ENCODE measurements at regions not wholly inside any gene's neighbourhood (a gene's known extent, or its start where the extent isn't known, plus 50 kb on each side); places are given as distances from the start of the nearest gene placed in this dataset.

DNA sequence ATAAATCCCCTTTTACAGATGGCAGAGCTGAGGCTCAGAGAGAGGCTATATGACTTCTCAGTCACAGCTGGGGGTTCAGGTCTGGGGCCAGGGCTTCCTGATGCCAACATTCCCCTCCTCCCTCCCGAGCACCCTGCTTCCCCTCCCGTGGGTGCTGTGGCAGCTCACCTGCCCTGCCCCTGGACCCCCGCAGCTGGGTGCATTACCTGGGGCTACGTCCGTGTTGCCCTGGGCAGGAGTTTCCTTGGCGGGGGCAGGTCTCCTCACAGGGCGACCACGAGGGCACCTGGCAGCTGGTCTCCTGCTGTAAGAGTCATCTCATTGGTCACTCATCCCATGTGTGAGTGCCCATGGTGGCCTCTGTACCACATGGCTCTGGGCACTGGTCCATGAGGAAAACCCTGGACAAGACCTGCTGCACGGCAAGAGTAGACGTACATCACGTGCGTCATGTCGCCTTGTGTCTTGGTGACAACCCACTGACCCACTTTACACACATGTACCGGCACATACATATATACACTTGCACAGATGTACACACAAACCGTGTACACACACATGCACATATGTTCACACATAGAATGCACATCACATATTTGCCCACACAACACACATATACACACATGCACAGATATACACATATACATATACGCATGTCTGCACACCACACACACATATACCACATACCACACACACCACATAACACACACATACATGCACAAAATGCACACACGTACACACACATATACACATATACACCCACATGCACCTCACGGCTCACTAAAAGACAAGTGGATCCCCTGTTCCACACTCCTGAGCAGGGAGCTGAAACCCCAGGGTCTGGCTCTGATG is 134.0 kb downstream of the FOXL1 start:
- TF ChIP-seq FOXP2 (optimal IDR thresholded peaks at IDR 0.05; ENCODE audit: borderline replicate concordance, extremely low read depth, extremely low read length, insufficient read depth) (no peak), SIN3A (IDR thresholded peaks at IDR 0.05; ENCODE audit: borderline replicate concordance, insufficient read depth, low read length) (no peak), TAF1 (IDR thresholded peaks at IDR 0.05; ENCODE audit: borderline replicate concordance, insufficient read depth, low read length) (no peak), POLR2AphosphoS5 (IDR thresholded peaks at IDR 0.05; ENCODE audit: low read depth, low read length) (no peak)
- TF ChIP-seq, protein P1, sequence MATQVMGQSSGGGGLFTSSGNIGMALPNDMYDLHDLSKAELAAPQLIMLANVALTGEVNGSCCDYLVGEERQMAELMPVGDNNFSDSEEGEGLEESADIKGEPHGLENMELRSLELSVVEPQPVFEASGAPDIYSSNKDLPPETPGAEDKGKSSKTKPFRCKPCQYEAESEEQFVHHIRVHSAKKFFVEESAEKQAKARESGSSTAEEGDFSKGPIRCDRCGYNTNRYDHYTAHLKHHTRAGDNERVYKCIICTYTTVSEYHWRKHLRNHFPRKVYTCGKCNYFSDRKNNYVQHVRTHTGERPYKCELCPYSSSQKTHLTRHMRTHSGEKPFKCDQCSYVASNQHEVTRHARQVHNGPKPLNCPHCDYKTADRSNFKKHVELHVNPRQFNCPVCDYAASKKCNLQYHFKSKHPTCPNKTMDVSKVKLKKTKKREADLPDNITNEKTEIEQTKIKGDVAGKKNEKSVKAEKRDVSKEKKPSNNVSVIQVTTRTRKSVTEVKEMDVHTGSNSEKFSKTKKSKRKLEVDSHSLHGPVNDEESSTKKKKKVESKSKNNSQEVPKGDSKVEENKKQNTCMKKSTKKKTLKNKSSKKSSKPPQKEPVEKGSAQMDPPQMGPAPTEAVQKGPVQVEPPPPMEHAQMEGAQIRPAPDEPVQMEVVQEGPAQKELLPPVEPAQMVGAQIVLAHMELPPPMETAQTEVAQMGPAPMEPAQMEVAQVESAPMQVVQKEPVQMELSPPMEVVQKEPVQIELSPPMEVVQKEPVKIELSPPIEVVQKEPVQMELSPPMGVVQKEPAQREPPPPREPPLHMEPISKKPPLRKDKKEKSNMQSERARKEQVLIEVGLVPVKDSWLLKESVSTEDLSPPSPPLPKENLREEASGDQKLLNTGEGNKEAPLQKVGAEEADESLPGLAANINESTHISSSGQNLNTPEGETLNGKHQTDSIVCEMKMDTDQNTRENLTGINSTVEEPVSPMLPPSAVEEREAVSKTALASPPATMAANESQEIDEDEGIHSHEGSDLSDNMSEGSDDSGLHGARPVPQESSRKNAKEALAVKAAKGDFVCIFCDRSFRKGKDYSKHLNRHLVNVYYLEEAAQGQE (IDR thresholded peaks at IDR 0.05; ENCODE audit: insufficient read depth in 1 of 2, low read depth in 2 of 2, low read length in 2 of 2) = no peak

GRCh38 chr16:86713021-86713631 is 134.8 kb downstream of the FOXL1 start:
- TF ChIP-seq FOXP2 (optimal IDR thresholded peaks at IDR 0.05; ENCODE audit: borderline replicate concordance, extremely low read depth, extremely low read length, insufficient read depth) (no peak), POLR2AphosphoS5 (IDR thresholded peaks at IDR 0.05; ENCODE audit: low read depth, low read length) (no peak), SIN3A (IDR thresholded peaks at IDR 0.05; ENCODE audit: borderline replicate concordance, insufficient read depth, low read length) (no peak)
- TF ChIP-seq, protein P1 (IDR thresholded peaks at IDR 0.05; ENCODE audit: insufficient read depth in 1 of 2, low read depth in 2 of 2, low read length in 2 of 2) = no peak

GRCh38 chr16:86714166-86714565 is 135.8 kb downstream of the FOXL1 start:
- TF ChIP-seq POLR2AphosphoS5 (IDR thresholded peaks at IDR 0.05; ENCODE audit: low read depth, low read length) (no peak), FOXP2 (optimal IDR thresholded peaks at IDR 0.05; ENCODE audit: borderline replicate concordance, extremely low read depth, extremely low read length, insufficient read depth) (no peak), TAF1 (IDR thresholded peaks at IDR 0.05; ENCODE audit: borderline replicate concordance, insufficient read depth, low read length) (no peak), SIN3A (IDR thresholded peaks at IDR 0.05; ENCODE audit: borderline replicate concordance, insufficient read depth, low read length) (no peak)
- TF ChIP-seq, protein P1 (IDR thresholded peaks at IDR 0.05; ENCODE audit: insufficient read depth in 1 of 2, low read depth in 2 of 2, low read length in 2 of 2) = peak; percentile 66 to 85; a peak in 3 of 4 replicates

DNA sequence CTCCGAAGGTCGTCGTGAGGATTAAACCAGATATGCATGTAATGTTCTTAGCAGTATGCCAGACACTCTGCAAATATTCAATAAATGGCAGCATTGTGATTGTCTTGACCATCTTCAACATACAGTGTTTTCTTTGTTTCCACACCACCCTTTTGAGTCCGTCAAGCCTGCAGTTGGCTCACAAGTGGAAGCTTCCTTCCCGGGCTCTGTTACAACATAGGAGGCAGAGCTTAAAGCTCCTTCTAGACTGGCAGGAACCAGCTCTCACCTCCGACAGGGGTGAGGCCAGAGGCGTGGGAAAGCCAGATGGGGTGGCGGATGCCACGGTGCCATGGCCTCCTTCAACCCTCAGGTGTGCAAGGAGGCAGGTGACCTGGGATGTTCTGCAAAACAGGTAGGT is 138.3 kb downstream of the FOXL1 start:
- TF ChIP-seq TAF1 (IDR thresholded peaks at IDR 0.05; ENCODE audit: borderline replicate concordance, insufficient read depth, low read length) = no peak
- no peak for TF ChIP-seq POLR2AphosphoS5 (IDR thresholded peaks at IDR 0.05; ENCODE audit: low read depth, low read length)
- no peak for TF ChIP-seq SIN3A (IDR thresholded peaks at IDR 0.05; ENCODE audit: borderline replicate concordance, insufficient read depth, low read length)
- TF ChIP-seq, protein P1 (IDR thresholded peaks at IDR 0.05; ENCODE audit: insufficient read depth in 1 of 2, low read depth in 2 of 2, low read length in 2 of 2) = no peak
- TF ChIP-seq FOXP2 (optimal IDR thresholded peaks at IDR 0.05; ENCODE audit: borderline replicate concordance, extremely low read depth, extremely low read length, insufficient read depth) = no peak
